ENCODE measurements at regions not wholly inside any gene's neighbourhood (a gene's known extent, or its start where the extent isn't known, plus 50 kb on each side); places are given as distances from the start of the nearest gene placed in this dataset.
"Not testable (repeated sequence)": the region's sequence is repeated elsewhere in the genome, so short reads cannot be mapped to it uniquely, and the experiment has no call there.

DNA sequence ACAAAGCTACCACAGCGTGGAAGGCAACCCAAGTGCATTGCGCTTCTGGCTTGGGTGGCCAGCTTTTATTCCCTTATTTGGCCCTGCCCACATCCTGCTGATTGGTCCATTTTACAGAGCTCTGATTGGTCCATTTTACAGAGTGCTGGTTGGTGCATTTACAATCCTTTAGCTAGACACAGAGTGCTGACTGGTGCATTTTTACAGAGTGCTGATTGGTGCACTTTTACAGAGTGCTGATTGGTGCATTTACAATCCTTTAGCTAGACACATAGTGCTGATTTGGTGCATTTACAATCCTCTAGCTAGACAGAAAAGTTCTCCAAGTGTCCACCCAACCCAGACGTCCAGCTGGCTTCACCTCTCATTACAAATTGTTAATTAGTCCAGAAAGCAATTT lies 1936.6 kb upstream of the AGA start:
- CTCF ChIA-PET (ENCODE audit: low intra/inter-chr PET ratio, low total read pairs); DNase-seq (ENCODE audit: low spot score); ATAC-seq; POLR2A ChIA-PET; in situ Hi-C loops (cut with HindIII; ENCODE audit: extremely low pct_ligation_motif_present, low pct_unique_long_range_greater_than_20kb); FAIRE-seq; H2AFZ ChIP-seq (ENCODE audit: low read length); BruUV-seq (replicated peaks); H3K4me2 ChIP-seq (ENCODE audit: low read depth, low read length); intact Hi-C loops (cut with micrococcal nuclease; ENCODE audit: unreplicated experiment); H3K9ac ChIP-seq (ENCODE audit: insufficient read depth, low read depth, low read length); H3K27ac ChIP-seq (ENCODE audit: extremely low read length, insufficient read depth, low read length); H4K20me1 ChIP-seq (ENCODE audit: insufficient read depth, low read length); H3K36me3 ChIP-seq (replicated peaks in 1 of 2; ENCODE audit: control insufficient read depth in 1 of 2, insufficient read depth in 2 of 2, low read length in 2 of 2); H3K79me2 ChIP-seq (ENCODE audit: insufficient read depth, low read length); H3K4me3 ChIP-seq (replicated peaks in 1 of 3; ENCODE audit: insufficient read depth in 1 of 3, low read depth in 2 of 3, low read length in 3 of 3); H3K4me1 ChIP-seq (ENCODE audit: insufficient read depth, low read length); H3K27me3 ChIP-seq (ENCODE audit: control insufficient read depth in 1 of 2, insufficient read depth in 2 of 2, low read length in 2 of 2): not testable (repeated sequence)
- TF ChIP-seq MAFK (conservative IDR thresholded peaks at IDR 0.05 in 1 of 2, IDR thresholded peaks at IDR 0.05 in 1 of 2; ENCODE audit: low read length in 2 of 2) (peak in 1 of 2 experiments; percentile 61; a peak in 2 of 4 replicates), MAFF (IDR thresholded peaks at IDR 0.05; ENCODE audit: low read depth, low read length) (peak; percentile 30; the same call in 1 of the 2 replicates)
- H3K9me3 ChIP-seq (ENCODE audit: low read length) = peaks cover 22% of the 10 kb centered on the region
- WGBS (ENCODE audit: low lambda C conversion rate) = 36% methylated on average over 3 of the region's 3 CpGs

DNA sequence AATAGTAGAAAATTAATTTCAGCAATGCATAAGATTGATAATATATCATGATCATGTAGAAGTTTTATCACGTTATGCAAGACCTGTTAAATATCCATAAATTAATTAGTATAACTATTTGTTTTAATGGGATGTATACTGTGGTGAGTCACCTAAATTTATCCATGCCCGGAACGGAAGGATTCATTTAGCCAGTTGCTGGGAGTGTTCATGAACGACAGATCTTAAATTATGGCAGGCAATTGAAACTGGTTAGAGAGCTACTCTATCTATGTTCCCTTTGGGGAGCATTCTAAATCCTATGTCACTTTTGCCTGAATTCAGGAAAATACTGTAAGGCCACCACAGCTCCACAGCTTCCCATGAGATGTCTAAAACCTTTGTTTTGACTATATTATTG lies 1950.5 kb upstream of the AGA start:
- ChIA-PET POLR2A (no interaction called here), CTCF (ENCODE audit: low intra/inter-chr PET ratio, low total read pairs) (no interaction called here)
- WGBS (ENCODE audit: low lambda C conversion rate) = 4% methylated on average over 4 of the region's 4 CpGs
- no peaks in the 10 kb centered on the region for H3K4me1 ChIP-seq (ENCODE audit: insufficient read depth, low read length)
- H3K27ac ChIP-seq (ENCODE audit: extremely low read length, insufficient read depth, low read length) = no peak overlapping the region
- no peak overlapping the region for H3K4me2 ChIP-seq (ENCODE audit: low read depth, low read length)
- BruUV-seq (replicated peaks) = no TSS peak
- H4K20me1 ChIP-seq (ENCODE audit: insufficient read depth, low read length) = no peaks in the 10 kb centered on the region
- H3K9ac ChIP-seq (ENCODE audit: insufficient read depth, low read depth, low read length) = no peak overlapping the region
- H3K27me3 ChIP-seq (ENCODE audit: control insufficient read depth in 1 of 2, insufficient read depth in 2 of 2, low read length in 2 of 2) = no peaks in the 10 kb centered on the region
- ATAC-seq (no peak), DNase-seq (ENCODE audit: low spot score) (no peak), FAIRE-seq (no peak)
- H3K4me3 ChIP-seq (replicated peaks in 1 of 3; ENCODE audit: insufficient read depth in 1 of 3, low read depth in 2 of 3, low read length in 3 of 3) = no peak overlapping the region
- no peak overlapping the region for H2AFZ ChIP-seq (ENCODE audit: low read length)
- in situ Hi-C loops (cut with HindIII; ENCODE audit: extremely low pct_ligation_motif_present, low pct_unique_long_range_greater_than_20kb) = no loop called here
- H3K36me3 ChIP-seq (replicated peaks in 1 of 2; ENCODE audit: control insufficient read depth in 1 of 2, insufficient read depth in 2 of 2, low read length in 2 of 2) = no peaks in the 10 kb centered on the region
- H3K9me3 ChIP-seq (ENCODE audit: low read length) = peaks cover 20% of the 10 kb centered on the region
- intact Hi-C loops (cut with micrococcal nuclease; ENCODE audit: unreplicated experiment) = no loop called here
- H3K79me2 ChIP-seq (ENCODE audit: insufficient read depth, low read length) = no peaks in the 10 kb centered on the region
- TF ChIP-seq ZNF501 (CRISPR knock-in tag; IDR thresholded peaks at IDR 0.05) (no peak), DR1 (CRISPR knock-in tag; IDR thresholded peaks at IDR 0.05) (no peak), ZSCAN29 (CRISPR knock-in tag; conservative IDR thresholded peaks at IDR 0.05) (no peak), ZNF253 (CRISPR knock-in tag; IDR thresholded peaks at IDR 0.05; ENCODE audit: borderline replicate concordance) (no peak), KLF6 (CRISPR knock-in tag; IDR thresholded peaks at IDR 0.05) (no peak), IKZF4 (CRISPR knock-in tag; IDR thresholded peaks at IDR 0.05; ENCODE audit: borderline replicate concordance, low read depth, not compliant biosample characterization) (no peak)
- TF ChIP-seq, protein P1, sequence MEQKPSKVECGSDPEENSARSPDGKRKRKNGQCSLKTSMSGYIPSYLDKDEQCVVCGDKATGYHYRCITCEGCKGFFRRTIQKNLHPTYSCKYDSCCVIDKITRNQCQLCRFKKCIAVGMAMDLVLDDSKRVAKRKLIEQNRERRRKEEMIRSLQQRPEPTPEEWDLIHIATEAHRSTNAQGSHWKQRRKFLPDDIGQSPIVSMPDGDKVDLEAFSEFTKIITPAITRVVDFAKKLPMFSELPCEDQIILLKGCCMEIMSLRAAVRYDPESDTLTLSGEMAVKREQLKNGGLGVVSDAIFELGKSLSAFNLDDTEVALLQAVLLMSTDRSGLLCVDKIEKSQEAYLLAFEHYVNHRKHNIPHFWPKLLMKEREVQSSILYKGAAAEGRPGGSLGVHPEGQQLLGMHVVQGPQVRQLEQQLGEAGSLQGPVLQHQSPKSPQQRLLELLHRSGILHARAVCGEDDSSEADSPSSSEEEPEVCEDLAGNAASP (CRISPR knock-in tag; IDR thresholded peaks at IDR 0.05; ENCODE audit: borderline replicate concordance) = no peak
- TF ChIP-seq, protein P2, sequence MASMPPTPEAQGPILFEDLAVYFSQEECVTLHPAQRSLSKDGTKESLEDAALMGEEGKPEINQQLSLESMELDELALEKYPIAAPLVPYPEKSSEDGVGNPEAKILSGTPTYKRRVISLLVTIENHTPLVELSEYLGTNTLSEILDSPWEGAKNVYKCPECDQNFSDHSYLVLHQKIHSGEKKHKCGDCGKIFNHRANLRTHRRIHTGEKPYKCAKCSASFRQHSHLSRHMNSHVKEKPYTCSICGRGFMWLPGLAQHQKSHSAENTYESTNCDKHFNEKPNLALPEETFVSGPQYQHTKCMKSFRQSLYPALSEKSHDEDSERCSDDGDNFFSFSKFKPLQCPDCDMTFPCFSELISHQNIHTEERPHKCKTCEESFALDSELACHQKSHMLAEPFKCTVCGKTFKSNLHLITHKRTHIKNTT (CRISPR knock-in tag; IDR thresholded peaks at IDR 0.05) = no peak
- TF ChIP-seq, protein P3, sequence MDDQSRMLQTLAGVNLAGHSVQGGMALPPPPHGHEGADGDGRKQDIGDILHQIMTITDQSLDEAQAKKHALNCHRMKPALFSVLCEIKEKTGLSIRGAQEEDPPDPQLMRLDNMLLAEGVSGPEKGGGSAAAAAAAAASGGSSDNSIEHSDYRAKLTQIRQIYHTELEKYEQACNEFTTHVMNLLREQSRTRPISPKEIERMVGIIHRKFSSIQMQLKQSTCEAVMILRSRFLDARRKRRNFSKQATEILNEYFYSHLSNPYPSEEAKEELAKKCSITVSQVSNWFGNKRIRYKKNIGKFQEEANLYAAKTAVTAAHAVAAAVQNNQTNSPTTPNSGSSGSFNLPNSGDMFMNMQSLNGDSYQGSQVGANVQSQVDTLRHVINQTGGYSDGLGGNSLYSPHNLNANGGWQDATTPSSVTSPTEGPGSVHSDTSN (CRISPR knock-in tag; IDR thresholded peaks at IDR 0.05; ENCODE audit: borderline replicate concordance) = no peak
- TF ChIP-seq, protein P4, sequence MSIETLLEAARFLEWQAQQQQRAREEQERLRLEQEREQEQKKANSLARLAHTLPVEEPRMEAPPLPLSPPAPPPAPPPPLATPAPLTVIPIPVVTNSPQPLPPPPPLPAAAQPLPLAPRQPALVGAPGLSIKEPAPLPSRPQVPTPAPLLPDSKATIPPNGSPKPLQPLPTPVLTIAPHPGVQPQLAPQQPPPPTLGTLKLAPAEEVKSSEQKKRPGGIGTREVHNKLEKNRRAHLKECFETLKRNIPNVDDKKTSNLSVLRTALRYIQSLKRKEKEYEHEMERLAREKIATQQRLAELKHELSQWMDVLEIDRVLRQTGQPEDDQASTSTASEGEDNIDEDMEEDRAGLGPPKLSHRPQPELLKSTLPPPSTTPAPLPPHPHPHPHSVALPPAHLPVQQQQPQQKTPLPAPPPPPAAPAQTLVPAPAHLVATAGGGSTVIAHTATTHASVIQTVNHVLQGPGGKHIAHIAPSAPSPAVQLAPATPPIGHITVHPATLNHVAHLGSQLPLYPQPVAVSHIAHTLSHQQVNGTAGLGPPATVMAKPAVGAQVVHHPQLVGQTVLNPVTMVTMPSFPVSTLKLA (IDR thresholded peaks at IDR 0.05) = no peak

All from HepG2 (cell line).